ENCODE measurements at regions not wholly inside any gene's neighbourhood (a gene's known extent, or its start where the extent isn't known, plus 50 kb on each side); places are given as distances from the start of the nearest gene placed in this dataset.

GRCh38 chr2:187168720-187169713 lies 279.0 kb downstream of the CALCRL start:
- no peak for TF ChIP-seq CTCF (IDR thresholded peaks at IDR 0.05 in 2 of 3, conservative IDR thresholded peaks at IDR 0.05 in 1 of 3; ENCODE audit: control insufficient read depth in 2 of 3, extremely low read depth in 1 of 3, insufficient read depth in 1 of 3, low read depth in 3 of 3, low read length in 3 of 3)
- no peak for TF ChIP-seq BACH1 (IDR thresholded peaks at IDR 0.05; ENCODE audit: borderline replicate concordance)
- no peak for TF ChIP-seq POLR2AphosphoS5 (IDR thresholded peaks at IDR 0.05; ENCODE audit: low read length)
- TF ChIP-seq BCLAF1 (IDR thresholded peaks at IDR 0.05) = no peak
- TF ChIP-seq PAX8 (IDR thresholded peaks at IDR 0.05) = no peak
- TF ChIP-seq EZH2 (IDR thresholded peaks at IDR 0.05; ENCODE audit: borderline replicate concordance, control insufficient read depth, low read depth, low read length) = no peak
- no peak for TF ChIP-seq CHD4 (IDR thresholded peaks at IDR 0.05)
- TF ChIP-seq CUX1 (IDR thresholded peaks at IDR 0.05; ENCODE audit: insufficient replicate concordance, low read depth, low read length) = no peak
- no peak for TF ChIP-seq HDGF (IDR thresholded peaks at IDR 0.05)

Measured in GM12878 (cell line).